Body of pancreas (tissue), 4 donors: ENCODE measurements at regions not wholly inside any gene's neighbourhood (a gene's known extent, or its start where the extent isn't known, plus 50 kb on each side); places are given as distances from the start of the nearest gene placed in this dataset.

Source experiments
- POLR2A ChIP-seq, 3 donors: fragments of 450-650 bp; IDR thresholded peaks; one replicate each; pipeline ENCODE4 v1.6.1; 2016; ENCODE audit warnings: antibody characterized with exemption in 3 of 3, mild to moderate bottlenecking in 2 of 3
- TF ChIP-seq, protein P1 (sequence below), 7 experiments: fragments of 450-650 bp in 4 of 7; fragments of 200-600 bp in 3 of 7; sonication (generic) in 3 of 7; IDR thresholded peaks; one replicate each; pipeline ENCODE4 v1.5.1; 2016 to 2019; ENCODE audit warnings: antibody characterized with exemption in 7 of 7

DNA sequence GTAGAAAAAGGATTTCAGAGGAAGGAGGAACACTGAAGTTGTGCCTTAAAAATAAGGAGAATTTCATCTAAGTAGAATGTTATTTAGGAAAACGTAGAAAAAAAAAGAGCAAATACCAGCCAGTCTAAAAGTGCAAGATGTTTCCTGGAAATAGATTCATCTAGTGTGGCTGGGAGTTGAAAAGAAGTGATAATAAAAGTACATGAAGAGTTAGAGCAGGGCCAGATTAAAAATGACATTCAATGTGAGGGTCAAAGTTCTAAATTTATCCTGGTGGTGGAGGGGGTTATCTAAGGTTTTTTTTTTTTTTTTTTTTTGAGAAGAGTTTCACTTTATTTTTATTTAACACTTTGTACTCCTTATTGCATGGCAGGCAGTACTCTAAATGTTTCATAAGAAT is 289.3 kb downstream of the MDFIC start:
- TF ChIP-seq, protein P1, sequence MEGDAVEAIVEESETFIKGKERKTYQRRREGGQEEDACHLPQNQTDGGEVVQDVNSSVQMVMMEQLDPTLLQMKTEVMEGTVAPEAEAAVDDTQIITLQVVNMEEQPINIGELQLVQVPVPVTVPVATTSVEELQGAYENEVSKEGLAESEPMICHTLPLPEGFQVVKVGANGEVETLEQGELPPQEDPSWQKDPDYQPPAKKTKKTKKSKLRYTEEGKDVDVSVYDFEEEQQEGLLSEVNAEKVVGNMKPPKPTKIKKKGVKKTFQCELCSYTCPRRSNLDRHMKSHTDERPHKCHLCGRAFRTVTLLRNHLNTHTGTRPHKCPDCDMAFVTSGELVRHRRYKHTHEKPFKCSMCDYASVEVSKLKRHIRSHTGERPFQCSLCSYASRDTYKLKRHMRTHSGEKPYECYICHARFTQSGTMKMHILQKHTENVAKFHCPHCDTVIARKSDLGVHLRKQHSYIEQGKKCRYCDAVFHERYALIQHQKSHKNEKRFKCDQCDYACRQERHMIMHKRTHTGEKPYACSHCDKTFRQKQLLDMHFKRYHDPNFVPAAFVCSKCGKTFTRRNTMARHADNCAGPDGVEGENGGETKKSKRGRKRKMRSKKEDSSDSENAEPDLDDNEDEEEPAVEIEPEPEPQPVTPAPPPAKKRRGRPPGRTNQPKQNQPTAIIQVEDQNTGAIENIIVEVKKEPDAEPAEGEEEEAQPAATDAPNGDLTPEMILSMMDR (IDR thresholded peaks at IDR 0.05): no peak
- no peak for TF ChIP-seq POLR2A (IDR thresholded peaks at IDR 0.05)
